Esophagus squamous epithelium (tissue), 5 donors: ENCODE measurements at regions not wholly inside any gene's neighbourhood (a gene's known extent, or its start where the extent isn't known, plus 50 kb on each side); places are given as distances from the start of the nearest gene placed in this dataset.

Experiments
- DNase-seq: peaks from one replicate; lab custom pipeline; 2025; lab: John Stamatoyannopoulos, UW
- H3K27ac ChIP-seq, 4 donors: fragments of 200-600 bp; sonication (generic); one replicate each; pipeline ENCODE4 v1.5.1; 2016 to 2019; ENCODE audit warnings: mild to moderate bottlenecking in 1 of 4
- H3K27me3 ChIP-seq, 4 donors: fragments of 200-600 bp; sonication (generic); 1 replicate in 3 of 4; 2 replicates in 1 of 4; pipeline versions ENCODE4 v1.5.1 to v1.6.0; 2017 to 2021; ENCODE audit warnings: antibody characterized with exemption in 1 of 4
- H3K36me3 ChIP-seq, 3 donors: fragments of 200-600 bp; sonication (generic); one replicate each; pipeline ENCODE4 v1.5.1; 2016 to 2019
- H3K4me1 ChIP-seq, 3 donors: fragments of 200-600 bp; sonication (generic); one replicate each; pipeline ENCODE4 v1.5.1; 2017 to 2019
- H3K4me3 ChIP-seq, 4 donors: fragments of 200-600 bp; sonication (generic); 1 replicate in 3 of 4; 2 replicates in 1 of 4; pipeline ENCODE4 v1.5.1; 2016 to 2019; ENCODE audit warnings: mild to moderate bottlenecking in 2 of 4, moderate library complexity in 1 of 4
- H3K9me3 ChIP-seq, 3 donors: fragments of 200-600 bp; sonication (generic); one replicate each; pipeline ENCODE4 v1.5.1; 2016 to 2019
- CTCF ChIP-seq, 6 experiments: fragments of 450-650 bp in 4 of 6; fragments of 200-600 bp in 2 of 6; sonication (generic) in 2 of 6; IDR thresholded peaks; one replicate each; pipeline ENCODE4 v1.5.1; 2016 to 2019; ENCODE audit warnings: antibody characterized with exemption in 6 of 6, mild to moderate bottlenecking in 4 of 6, moderate library complexity in 4 of 6
- POLR2A ChIP-seq, 4 donors: fragments of 450-650 bp; IDR thresholded peaks; one replicate each; pipeline ENCODE4 v1.6.1; 2017; ENCODE audit warnings: antibody characterized with exemption in 4 of 4, mild to moderate bottlenecking in 4 of 4, moderate library complexity in 3 of 4
- WGBS, 2 donors: methylation state at CpG; one replicate each; pipeline ENCODE4 v1.1.5; 2018; 5-methylcytosine and 5-hydroxymethylcytosine counted together
- intact Hi-C: fragments of 100-400 bp; cut with DNase I; formaldehyde crosslinking; loops from one replicate; pipeline ENCODE4 v1.15.0; 2022
- donor health status: DM: yes; HTN: yes; CAD: no.

GRCh38 chr5:58072300-58072965, 387.5 kb downstream of the PLK2 start:
- no peaks in the 10 kb centered on the region for H3K9me3 ChIP-seq
- H3K4me3 ChIP-seq, result peak overlapping the region in 1 of 4 donors; percentile 17
- TF ChIP-seq CTCF (IDR thresholded peaks at IDR 0.05), result no peak
- no peak for TF ChIP-seq POLR2A (IDR thresholded peaks at IDR 0.05)
- H3K36me3 ChIP-seq, result no peaks in the 10 kb centered on the region
- DNase-seq, result no peak
- H3K4me1 ChIP-seq, result peaks cover 0 to 20% (median 0%) of the 10 kb centered on the region in 3 donors
- H3K27ac ChIP-seq, result no peak overlapping the region
- H3K27me3 ChIP-seq, result no peaks in the 10 kb centered on the region
- intact Hi-C loops, result no loop called here
- 33 to 66% methylated on average over 6 of the region's 6 CpGs for WGBS, 2 donors

GRCh38 chr5:58071566-58071965, 388.3 kb downstream of the PLK2 start:
- 58 to 89% methylated on average over 4 of the region's 4 CpGs for WGBS, 2 donors
- no peak for DNase-seq
- Histone ChIP-seq H3K27me3 (no peaks in the 10 kb centered on the region), H3K4me3 (no peak overlapping the region), H3K9me3 (no peaks in the 10 kb centered on the region), H3K4me1 (peaks cover 0 to 12% (median 0%) of the 10 kb centered on the region in 3 donors), H3K27ac (no peak overlapping the region), H3K36me3 (no peaks in the 10 kb centered on the region)
- no peak for TF ChIP-seq CTCF (IDR thresholded peaks at IDR 0.05)
- TF ChIP-seq POLR2A (IDR thresholded peaks at IDR 0.05), result no peak
- intact Hi-C loops, result no loop called here

GRCh38 chr5:58069846-58070245, 390.0 kb downstream of the PLK2 start:
- no peaks in the 10 kb centered on the region for H3K36me3 ChIP-seq
- intact Hi-C loops, result no loop called here
- no peak for DNase-seq
- peaks cover 0 to 12% (median 0%) of the 10 kb centered on the region in 3 donors for H3K4me1 ChIP-seq
- no peak for TF ChIP-seq CTCF (IDR thresholded peaks at IDR 0.05)
- TF ChIP-seq POLR2A (IDR thresholded peaks at IDR 0.05), result no peak
- H3K27me3 ChIP-seq, result no peaks in the 10 kb centered on the region
- H3K9me3 ChIP-seq, result no peaks in the 10 kb centered on the region
- WGBS, 2 donors, result 40 to 52% methylated on average over 4 of the region's 4 CpGs
- H3K27ac ChIP-seq, result no peak overlapping the region
- no peak overlapping the region for H3K4me3 ChIP-seq

- no peak for DNase-seq
- WGBS, 2 donors, result 71 to 79% methylated on average over 4 to 5 of the region's 31 CpGs
- H3K27me3 ChIP-seq, result no peaks in the 10 kb centered on the region
- no peak overlapping the region for H3K4me3 ChIP-seq
- H3K9me3 ChIP-seq, result no peaks in the 10 kb centered on the region
- no peak overlapping the region for H3K27ac ChIP-seq
- intact Hi-C loops, result no loop called here
- peaks cover 0 to 12% (median 0%) of the 10 kb centered on the region in 3 donors for H3K4me1 ChIP-seq
- TF ChIP-seq CTCF (IDR thresholded peaks at IDR 0.05) (no peak), POLR2A (IDR thresholded peaks at IDR 0.05) (no peak)
- no peaks in the 10 kb centered on the region for H3K36me3 ChIP-seq
Observed at GRCh38 chr5:58069016-58069705, 390.7 kb downstream of the PLK2 start.

- intact Hi-C loops, result no loop called here
- peaks cover 0 to 6% (median 0%) of the 10 kb centered on the region in 3 donors for H3K4me1 ChIP-seq
- no peak overlapping the region for H3K4me3 ChIP-seq
- 83 to 86% methylated on average over 1 of the region's 1 CpG for WGBS, 2 donors
- TF ChIP-seq CTCF (IDR thresholded peaks at IDR 0.05) (no peak), POLR2A (IDR thresholded peaks at IDR 0.05) (no peak)
- no peak for DNase-seq
- no peak overlapping the region for H3K27ac ChIP-seq
- H3K36me3 ChIP-seq, result no peaks in the 10 kb centered on the region
- H3K27me3 ChIP-seq, result no peaks in the 10 kb centered on the region
- H3K9me3 ChIP-seq, result no peaks in the 10 kb centered on the region
Observed at GRCh38 chr5:58066557-58066956, 393.3 kb downstream of the PLK2 start.
